ENCODE measurements at regions not wholly inside any gene's neighbourhood (a gene's known extent, or its start where the extent isn't known, plus 50 kb on each side); places are given as distances from the start of the nearest gene placed in this dataset.

GRCh38 chr13:84131249-84131648, 249.0 kb upstream of the SLITRK1 start:
- no peak for TF ChIP-seq REST (IDR thresholded peaks at IDR 0.05; ENCODE audit: insufficient replicate concordance, low read depth)
- TF ChIP-seq POLR2AphosphoS5 (IDR thresholded peaks at IDR 0.05; ENCODE audit: low read depth) = no peak
- TF ChIP-seq CTCF (IDR thresholded peaks at IDR 0.05; ENCODE audit: insufficient read depth, low read length) = no peak
